Prostate gland (tissue), 2 donors: ENCODE measurements at regions not wholly inside any gene's neighbourhood (a gene's known extent, or its start where the extent isn't known, plus 50 kb on each side); places are given as distances from the start of the nearest gene placed in this dataset.

Experiments used
- DNase-seq: peaks from one replicate; pipeline ENCODE4 v3.0.0-alpha.2; 2019; ENCODE audit warnings: low spot score
- H3K27ac ChIP-seq, 2 donors: fragments of 200-600 bp; sonication (generic); 2 replicates each; pipeline ENCODE4 v1.5.1; 2017 to 2019
- H3K27me3 ChIP-seq: fragments of 200-600 bp; sonication (generic); replicated peaks from 2 replicates; pipeline ENCODE4 v1.5.1; 2019; ENCODE audit not compliant: insufficient read depth
- H3K36me3 ChIP-seq, 2 donors: fragments of 200-600 bp; sonication (generic); 1 replicate in 1 of 2; 2 replicates in 1 of 2; pipeline versions ENCODE4 v1.5.1 to v1.8.1; 2017 to 2019
- H3K4me1 ChIP-seq: fragments of 200-600 bp; sonication (generic); replicated peaks from 2 replicates; pipeline ENCODE4 v1.5.1; 2019
- H3K4me3 ChIP-seq, 2 donors: fragments of 200-600 bp; sonication (generic); 2 replicates each; pipeline ENCODE4 v1.5.1; 2017 to 2019
- H3K9me3 ChIP-seq: fragments of 200-600 bp; sonication (generic); 2 replicates; pipeline ENCODE4 v1.5.1; 2017
- CTCF ChIP-seq, 4 experiments: fragments of 200-600 bp in 2 of 4; fragments of 450-650 bp in 2 of 4; sonication (generic) in 2 of 4; IDR thresholded peaks; 1 replicate in 3 of 4; 2 replicates in 1 of 4; pipeline ENCODE4 v1.5.1; 2016 to 2019; ENCODE audit warnings: antibody characterized with exemption in 4 of 4, mild to moderate bottlenecking in 2 of 4, moderate library complexity in 2 of 4
- POLR2A ChIP-seq: fragments of 450-650 bp; IDR thresholded peaks from one replicate; pipeline ENCODE4 v1.6.1; 2016; ENCODE audit warnings: antibody characterized with exemption, mild to moderate bottlenecking
- POLR2AphosphoS5 ChIP-seq: sonication (generic); formaldehyde crosslinking; IDR thresholded peaks from one replicate; pipeline ENCODE4 v1.6.1; 2017; ENCODE audit warnings: antibody characterized with exemption
- WGBS: methylation state at CpG from one replicate; pipeline ENCODE4 v1.1.5; 2018; 5-methylcytosine and 5-hydroxymethylcytosine counted together
- intact Hi-C: fragments of 100-400 bp; cut with DNase I; formaldehyde crosslinking; loops from one replicate; pipeline ENCODE4 v1.14.2; 2022

GRCh38 chr6:125558241-125558843 is 191.1 kb upstream of the HEY2 start:
- DNase-seq = no peak
- no peak for TF ChIP-seq POLR2AphosphoS5
- no peak for TF ChIP-seq POLR2A
- TF ChIP-seq CTCF (IDR thresholded peaks at IDR 0.05) = no peak
- Histone ChIP-seq H3K36me3 (no peaks in the 10 kb centered on the region), H3K4me3 (no peak overlapping the region), H3K27ac (no peak overlapping the region), H3K9me3 (no peaks in the 10 kb centered on the region), H3K27me3 (no peaks in the 10 kb centered on the region), H3K4me1 (no peaks in the 10 kb centered on the region)
- intact Hi-C loops = no loop called here
- WGBS = 47% methylated on average over 7 of the region's 7 CpGs

- WGBS = 33% methylated on average over 3 of the region's 3 CpGs
- DNase-seq = no peak
- Histone ChIP-seq H3K27ac (no peak overlapping the region), H3K36me3 (no peaks in the 10 kb centered on the region), H3K4me3 (no peak overlapping the region), H3K4me1 (no peaks in the 10 kb centered on the region), H3K27me3 (no peaks in the 10 kb centered on the region), H3K9me3 (no peaks in the 10 kb centered on the region)
- intact Hi-C loops = no loop called here
- TF ChIP-seq POLR2A = no peak
- no peak for TF ChIP-seq POLR2AphosphoS5
- TF ChIP-seq CTCF (IDR thresholded peaks at IDR 0.05) = no peak
These were observed 190.5 kb upstream of the HEY2 start for GRCh38 chr6:125558907-125559306.

DNA sequence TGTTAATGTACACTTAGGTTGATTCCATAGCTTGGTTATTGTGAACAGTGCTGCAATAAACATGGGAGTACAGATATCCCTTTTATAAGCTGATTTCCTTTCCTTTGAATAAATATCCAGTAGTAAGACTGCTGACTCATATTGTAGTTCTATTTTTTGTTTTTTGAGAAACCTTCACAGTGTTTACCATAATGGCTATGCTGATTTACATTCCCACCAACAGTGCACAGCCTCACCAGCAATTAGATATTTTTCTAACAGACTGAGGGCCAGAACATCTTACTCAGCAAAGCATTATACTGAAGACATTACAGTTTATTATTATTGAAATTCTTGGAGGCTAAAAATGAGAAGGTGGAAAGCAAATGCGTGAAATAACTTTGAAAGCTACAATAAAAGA is 187.3 kb upstream of the HEY2 start:
- no peaks in the 10 kb centered on the region for H3K36me3 ChIP-seq
- intact Hi-C loops = no loop called here
- H3K4me3 ChIP-seq = no peak overlapping the region
- 93% methylated on average over 1 of the region's 1 CpG for WGBS
- no peaks in the 10 kb centered on the region for H3K9me3 ChIP-seq
- H3K4me1 ChIP-seq = no peaks in the 10 kb centered on the region
- no peaks in the 10 kb centered on the region for H3K27me3 ChIP-seq
- DNase-seq = no peak
- H3K27ac ChIP-seq = no peak overlapping the region
- TF ChIP-seq CTCF (IDR thresholded peaks at IDR 0.05) = no peak
- no peak for TF ChIP-seq POLR2AphosphoS5
- TF ChIP-seq POLR2A = no peak

GRCh38 chr6:125564941-125565340 is 184.5 kb upstream of the HEY2 start:
- no peaks in the 10 kb centered on the region for H3K4me1 ChIP-seq
- intact Hi-C loops = no loop called here
- WGBS = 71% methylated on average over 5 of the region's 5 CpGs
- H3K27ac ChIP-seq = no peak overlapping the region
- H3K9me3 ChIP-seq = no peaks in the 10 kb centered on the region
- no peaks in the 10 kb centered on the region for H3K36me3 ChIP-seq
- no peak for DNase-seq
- no peak for TF ChIP-seq POLR2AphosphoS5
- TF ChIP-seq POLR2A = no peak
- no peak for TF ChIP-seq CTCF (IDR thresholded peaks at IDR 0.05)
- H3K27me3 ChIP-seq = no peaks in the 10 kb centered on the region
- no peak overlapping the region for H3K4me3 ChIP-seq

- no peak for TF ChIP-seq POLR2A
- no peak for TF ChIP-seq CTCF (IDR thresholded peaks at IDR 0.05)
- TF ChIP-seq POLR2AphosphoS5 = no peak
- Histone ChIP-seq H3K4me1 (no peaks in the 10 kb centered on the region), H3K27me3 (no peaks in the 10 kb centered on the region), H3K9me3 (no peaks in the 10 kb centered on the region), H3K4me3 (no peak overlapping the region), H3K27ac (no peak overlapping the region), H3K36me3 (no peaks in the 10 kb centered on the region)
- DNase-seq = no peak
- intact Hi-C loops = no loop called here
- 97% methylated on average over 1 of the region's 1 CpG for WGBS
These were observed 182.0 kb upstream of the HEY2 start for GRCh38 chr6:125567407-125567806.
